NCI-H1105 treated with DMSO at 0.1 percent for 48 hours (cell line): ENCODE measurements at regions not wholly inside any gene's neighbourhood (a gene's known extent, or its start where the extent isn't known, plus 50 kb on each side); places are given as distances from the start of the nearest gene placed in this dataset.
A peak's percentile ranks its signal among the peaks of the same experiment; 100 is the strongest.

ENCODE experiments used
- DNase-seq: peaks from one replicate; lab custom pipeline; 2025; lab: John Stamatoyannopoulos, UW

- no peak for DNase-seq
Measured at GRCh38 chr7:36802459-36803135, 78.3 kb upstream of the AOAH start.

DNA sequence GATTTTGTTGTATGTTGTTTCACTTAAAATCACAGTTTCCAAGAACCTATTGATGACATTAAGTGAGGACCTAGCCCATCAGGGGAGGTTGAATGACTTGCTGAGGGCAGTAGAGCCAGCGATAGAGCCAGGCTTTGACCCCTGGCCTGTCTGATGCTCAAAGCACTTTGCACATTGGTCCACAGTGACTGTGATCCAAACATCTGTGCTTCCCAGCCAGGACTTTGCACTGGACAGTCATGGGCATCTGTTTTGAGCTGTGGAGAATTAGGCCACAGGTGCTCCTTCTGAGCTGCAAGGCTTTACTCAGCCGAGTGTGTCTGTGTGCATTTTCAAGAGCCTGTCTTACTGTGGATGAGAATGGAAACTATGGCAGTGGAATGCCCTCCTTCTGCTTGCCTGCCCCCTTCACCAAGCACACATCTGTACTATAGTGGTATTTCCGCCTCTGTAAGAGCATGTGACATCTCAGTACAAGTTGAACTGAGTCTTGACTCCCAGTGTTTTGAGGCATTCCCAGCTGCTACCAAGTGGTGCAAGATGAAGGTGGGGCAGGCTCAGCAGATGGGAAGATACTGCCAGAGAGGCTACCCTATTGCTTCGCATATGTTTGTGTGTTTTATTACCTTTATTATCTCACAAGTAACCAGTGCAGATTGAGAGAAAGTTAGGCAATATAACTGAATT lies 72.7 kb upstream of the AOAH start:
- no peak for DNase-seq

GRCh38 chr7:36795451-36796021 lies 71.2 kb upstream of the AOAH start:
- no peak for DNase-seq

GRCh38 chr7:36794689-36795088 lies 70.4 kb upstream of the AOAH start:
- DNase-seq: no peak

GRCh38 chr7:36792421-36792820 lies 68.1 kb upstream of the AOAH start:
- DNase-seq: no peak

DNA sequence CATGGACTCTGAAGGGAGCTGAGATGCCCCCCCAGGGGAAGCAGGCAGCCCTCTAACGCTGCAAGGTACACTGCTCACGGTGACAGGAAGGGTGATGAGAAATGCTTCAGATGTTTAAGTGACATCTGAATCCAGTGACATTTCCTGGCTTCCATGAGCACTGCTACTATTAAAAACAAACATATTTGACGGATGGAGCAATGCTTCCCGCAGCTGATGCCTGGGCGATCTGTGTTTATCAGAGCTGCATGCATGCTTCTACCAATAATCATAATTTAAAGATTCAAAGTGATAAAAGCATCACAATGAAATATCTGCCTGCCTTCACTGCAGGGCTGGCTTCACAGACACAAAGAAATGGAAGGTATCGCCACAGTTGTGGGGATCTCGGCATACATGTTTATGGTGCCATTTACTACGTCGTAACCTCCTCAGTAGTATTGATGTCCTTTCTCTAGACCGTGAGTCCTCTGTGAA lies 66.1 kb upstream of the AOAH start:
- DNase-seq: no peak

DNA sequence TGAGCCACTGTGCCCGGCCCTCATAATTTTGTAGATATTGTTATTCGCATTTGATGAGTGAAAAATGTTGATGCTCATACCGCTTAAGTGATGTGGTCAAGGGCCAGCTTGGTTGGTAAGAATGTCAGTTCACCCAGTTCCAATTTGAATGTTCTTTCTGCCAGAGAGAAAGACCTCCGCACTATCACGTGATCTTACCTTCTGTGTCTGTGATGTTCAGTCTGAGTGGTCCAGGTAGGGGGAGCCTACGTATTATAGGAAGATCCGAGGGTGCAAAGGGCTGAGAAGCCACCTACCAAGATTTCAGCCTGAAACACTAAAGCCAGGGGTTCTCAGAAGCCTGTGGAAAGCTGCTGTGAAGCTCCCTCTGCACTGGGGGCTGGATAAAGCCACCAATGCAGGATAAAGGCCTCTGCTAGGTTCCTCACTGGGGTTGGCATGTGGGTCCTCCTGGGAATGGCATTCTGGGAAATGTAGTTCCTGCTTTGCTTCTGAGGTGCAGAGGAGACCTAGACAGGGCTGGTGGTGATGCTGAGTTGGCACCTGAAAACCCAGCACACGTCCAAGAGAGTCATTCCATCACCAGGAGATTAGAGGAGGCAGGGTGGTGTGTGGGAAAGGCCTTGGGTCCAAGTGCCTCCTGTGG lies 64.7 kb upstream of the AOAH start:
- no peak for DNase-seq

DNA sequence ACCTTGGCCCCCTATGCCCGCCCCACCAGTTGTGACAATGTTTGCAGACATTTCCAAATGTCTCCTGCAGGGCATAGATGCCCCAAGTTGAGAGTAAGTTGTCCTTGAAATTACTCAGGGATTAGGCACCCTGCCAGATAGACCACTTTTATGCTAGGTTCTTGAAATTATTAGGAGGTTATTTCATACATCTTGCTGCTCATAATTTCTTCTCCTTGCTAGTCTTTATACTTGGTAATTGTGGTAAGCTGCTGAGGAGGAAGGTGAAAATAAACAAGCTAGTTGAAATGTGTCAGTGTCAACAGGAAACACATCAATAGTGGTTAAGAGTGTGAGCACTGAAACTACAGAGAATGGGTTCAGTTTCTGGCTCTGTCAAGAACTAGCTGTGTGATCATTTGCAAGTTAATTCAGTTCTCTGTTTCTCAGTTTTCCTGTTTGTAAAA lies 63.7 kb upstream of the AOAH start:
- DNase-seq: no peak

- DNase-seq: no peak
Measured at GRCh38 chr7:36784991-36785940, 61.0 kb upstream of the AOAH start.

- no peak for DNase-seq
Measured at GRCh38 chr7:36781011-36781738, 56.9 kb upstream of the AOAH start.

GRCh38 chr7:36777855-36778254 lies 53.6 kb upstream of the AOAH start:
- DNase-seq: peak; percentile 25

GRCh38 chr7:36777062-36777461 lies 52.8 kb upstream of the AOAH start:
- DNase-seq: no peak

- no peak for DNase-seq
Measured at GRCh38 chr7:36775676-36776075, 51.4 kb upstream of the AOAH start.

DNA sequence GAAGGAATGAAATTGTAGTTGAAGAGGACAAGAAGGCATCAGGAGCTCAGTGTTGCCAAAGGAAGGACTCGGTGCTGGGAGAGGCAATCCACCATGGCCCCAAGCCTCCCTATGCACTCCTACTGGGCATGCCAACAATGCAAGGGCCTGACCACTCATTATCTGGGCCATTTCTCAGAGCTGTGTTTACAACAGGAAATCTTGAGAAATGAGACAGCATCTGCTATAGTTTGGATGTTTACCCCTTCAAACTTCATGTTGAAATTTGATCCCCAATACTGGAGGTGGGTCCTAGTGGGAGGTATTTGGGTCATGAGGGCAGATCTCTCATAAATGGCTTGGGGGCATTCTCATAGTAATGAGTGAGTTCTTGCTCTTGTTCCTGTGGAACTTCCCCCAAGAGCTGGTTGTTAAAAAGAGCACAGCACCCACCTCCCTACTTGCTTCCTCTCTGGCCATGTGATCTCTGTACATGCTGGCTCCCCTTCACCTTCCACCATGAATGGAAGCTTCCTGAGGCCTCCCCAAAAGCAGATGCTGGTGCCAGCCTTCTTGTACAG lies 50.8 kb upstream of the AOAH start:
- DNase-seq: no peak
